ENCODE measurements at regions not wholly inside any gene's neighbourhood (a gene's known extent, or its start where the extent isn't known, plus 50 kb on each side); places are given as distances from the start of the nearest gene placed in this dataset.

DNA sequence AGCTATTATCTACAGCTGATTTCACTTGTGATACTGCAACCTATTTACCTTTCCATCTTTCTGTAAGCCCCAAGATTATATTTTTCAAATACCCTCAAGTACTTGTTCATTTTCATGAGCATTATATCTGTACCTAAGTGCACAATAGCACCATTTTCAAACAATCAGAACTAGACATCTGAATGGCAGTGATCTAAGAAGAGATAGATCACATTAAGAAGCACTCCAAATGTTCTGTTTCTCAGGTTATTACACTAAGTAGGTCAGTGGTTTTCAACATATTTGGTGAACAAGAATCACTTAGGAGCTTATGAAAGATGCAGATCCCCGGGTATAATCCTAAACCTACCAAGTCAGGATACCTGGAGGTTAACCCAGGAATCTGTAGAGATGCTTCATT is 872.7 kb downstream of the DCDC2C start:
- DNase-seq (ENCODE audit: low spot score): no peak

DNA sequence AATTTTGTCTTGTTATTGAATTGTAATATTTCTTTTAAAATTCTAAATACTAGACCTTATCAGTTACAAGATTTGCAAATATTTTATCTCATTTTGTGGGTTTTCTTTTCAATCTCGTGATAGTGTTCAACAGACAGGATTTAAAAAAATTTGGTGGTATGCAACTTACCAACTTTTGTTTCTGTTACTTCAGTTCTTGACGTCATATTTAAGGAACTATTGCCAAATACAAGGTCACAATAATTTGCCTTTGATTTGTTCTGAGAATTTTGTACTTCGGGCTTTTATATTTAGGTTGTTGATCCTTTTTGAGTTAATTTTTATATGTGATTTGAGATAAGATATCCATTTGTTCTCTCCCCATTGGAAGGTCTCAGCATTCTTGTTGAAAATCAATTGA is 876.6 kb downstream of the DCDC2C start:
- no peak for DNase-seq (ENCODE audit: low spot score)

DNA sequence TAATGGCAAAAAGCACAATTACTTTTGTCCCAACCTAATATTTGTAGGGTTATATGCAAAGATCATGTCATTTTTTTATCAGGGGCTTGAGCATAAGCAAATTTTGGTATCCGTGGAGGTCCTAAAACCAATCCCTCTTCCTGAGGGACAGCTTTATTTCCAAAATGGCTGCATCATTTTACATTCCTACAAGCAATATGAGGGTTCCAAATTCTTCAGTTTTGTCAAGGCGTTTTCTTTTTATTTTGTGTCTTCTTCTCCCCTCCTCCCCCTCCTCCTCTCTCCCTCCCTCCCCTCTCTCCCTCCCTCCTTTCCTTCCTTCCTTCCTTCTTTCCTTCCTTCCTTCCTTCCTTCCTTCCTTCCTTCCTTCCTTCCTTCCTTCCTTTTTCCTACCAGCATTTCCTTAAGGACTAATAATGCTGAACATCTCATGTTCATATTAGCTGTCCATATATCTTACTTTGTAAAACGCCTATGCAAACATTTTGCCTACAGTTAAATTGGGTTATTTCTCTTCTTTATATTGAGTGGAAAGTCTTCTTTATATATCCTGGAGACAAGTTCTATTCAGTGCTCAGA is 881.8 kb downstream of the DCDC2C start:
- DNase-seq (ENCODE audit: low spot score): no peak

DNA sequence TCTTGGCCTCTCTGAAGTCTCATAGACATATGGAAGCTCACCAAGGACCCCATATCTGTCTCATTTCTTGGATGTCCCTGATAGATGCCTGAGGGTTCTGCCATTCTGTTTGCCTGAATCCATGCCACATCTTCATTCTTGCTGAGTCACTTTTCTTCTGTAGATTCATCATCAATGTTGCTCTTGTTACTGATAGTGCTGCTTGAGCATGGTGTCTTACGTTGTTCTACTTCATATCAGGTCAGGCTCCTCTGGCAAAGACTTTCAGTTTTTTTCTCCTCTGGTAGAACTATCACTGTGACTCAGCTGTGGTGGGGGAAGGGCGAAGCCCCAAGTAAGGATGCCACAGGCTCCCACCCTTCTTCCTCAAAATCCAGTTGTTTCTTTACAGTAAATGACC is 885.2 kb downstream of the DCDC2C start:
- DNase-seq (ENCODE audit: low spot score): no peak

DNA sequence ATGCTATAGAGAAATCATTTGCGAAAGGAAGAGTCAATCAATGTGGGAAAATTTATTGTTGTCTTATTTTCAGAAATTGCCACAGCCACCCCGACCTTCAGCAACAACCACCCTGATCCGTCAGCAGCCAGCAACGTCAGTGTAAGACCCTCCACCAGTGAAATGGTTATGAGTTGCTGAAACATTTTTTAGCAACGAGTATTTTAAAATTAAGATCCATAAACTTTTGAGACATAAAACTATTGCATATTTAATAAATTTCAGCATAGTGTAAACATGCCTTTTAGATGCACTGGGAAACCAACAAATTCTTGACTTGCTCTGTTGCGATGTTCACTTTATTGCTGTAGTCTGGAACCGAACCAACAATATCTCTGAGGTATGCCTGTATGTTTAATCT is 887.9 kb downstream of the DCDC2C start:
- DNase-seq (ENCODE audit: low spot score): no peak

DNA sequence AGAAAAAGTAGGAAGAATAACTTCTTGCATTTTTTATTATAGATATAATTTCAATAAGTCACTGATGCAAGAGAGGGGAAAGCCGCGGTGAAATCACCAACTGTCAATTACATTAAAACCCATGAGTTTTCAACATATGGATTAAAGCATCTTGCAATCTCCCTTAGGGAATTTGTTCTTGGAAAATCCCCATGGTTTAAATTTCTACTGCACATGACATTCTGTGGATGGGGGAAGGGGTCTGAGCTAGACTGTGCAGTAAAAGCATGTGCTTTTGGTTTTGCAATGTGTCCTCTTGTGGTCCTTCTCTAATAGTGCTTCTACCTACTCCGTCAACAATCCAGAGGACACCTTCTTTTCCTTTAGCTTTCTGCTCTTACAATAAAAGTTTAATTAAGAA is 894.0 kb downstream of the DCDC2C start:
- no peak for DNase-seq (ENCODE audit: low spot score)

DNA sequence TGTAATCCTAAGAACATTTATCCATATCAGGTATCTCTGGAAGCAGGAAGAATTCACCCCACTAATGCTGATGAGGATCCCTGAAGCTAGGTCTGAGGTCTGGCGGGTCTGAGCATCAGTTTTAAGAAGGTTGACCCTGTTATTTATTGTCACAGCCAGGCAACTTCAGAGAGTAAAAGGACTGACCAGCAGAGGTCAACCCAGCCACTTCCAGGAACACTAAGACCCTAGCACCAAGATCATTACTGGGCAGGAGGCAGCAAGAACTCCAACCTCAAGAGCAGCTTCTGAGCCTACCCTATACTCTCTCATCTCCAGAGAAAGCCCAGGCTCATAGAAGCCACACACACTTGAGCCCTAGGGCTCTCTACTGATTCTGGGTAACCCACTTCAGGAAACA is 901.4 kb downstream of the DCDC2C start:
- no peak for DNase-seq (ENCODE audit: low spot score)

DNA sequence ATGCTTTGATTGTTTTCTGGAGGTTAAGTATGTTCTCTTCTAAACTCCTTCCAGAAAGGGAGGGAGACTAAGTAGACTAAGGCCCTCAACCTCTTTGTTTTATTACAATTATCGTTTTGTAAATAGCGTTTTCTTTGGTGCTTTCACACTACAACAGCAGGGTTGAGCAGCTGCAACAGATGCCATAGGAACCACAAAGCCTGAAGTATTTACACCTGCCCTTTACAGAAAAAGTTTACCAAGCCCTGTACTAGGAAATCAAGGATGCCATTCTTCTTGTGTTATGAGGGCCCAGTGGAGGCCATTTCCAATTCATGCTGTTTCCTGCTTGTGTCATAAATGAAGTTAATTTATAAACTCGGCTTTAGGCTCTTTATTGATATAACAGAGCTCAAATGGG is 914.8 kb downstream of the DCDC2C start:
- no peak for DNase-seq (ENCODE audit: low spot score)

DNA sequence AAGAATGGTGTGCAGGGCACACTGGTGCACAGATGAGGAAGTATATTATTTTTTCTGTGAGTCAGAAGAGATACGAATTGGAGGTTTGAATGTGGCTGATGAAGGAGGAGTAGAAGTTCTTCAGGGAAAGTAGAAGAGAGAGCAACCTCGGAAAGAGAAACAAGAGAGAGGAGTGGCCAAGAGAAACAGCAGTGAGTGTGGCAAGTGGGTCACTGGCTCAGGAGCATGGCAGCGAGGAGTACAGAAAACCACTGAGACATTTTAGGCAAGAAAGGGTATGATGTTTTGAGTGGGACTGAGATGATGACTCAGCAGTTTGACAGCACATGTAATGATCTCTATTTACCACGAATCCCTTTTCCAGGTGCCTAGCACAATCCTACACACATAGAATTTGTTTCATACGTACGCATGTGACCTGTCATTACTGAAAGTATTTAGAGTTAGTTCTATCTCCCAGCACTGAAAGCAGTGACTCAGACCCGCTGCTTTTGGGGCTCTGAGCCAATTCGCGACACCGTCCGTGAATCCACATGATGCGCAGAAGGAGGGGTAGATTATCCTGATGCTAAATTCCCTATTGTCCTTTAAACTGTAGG is 915.4 kb downstream of the DCDC2C start:
- DNase-seq (ENCODE audit: low spot score): no peak

DNA sequence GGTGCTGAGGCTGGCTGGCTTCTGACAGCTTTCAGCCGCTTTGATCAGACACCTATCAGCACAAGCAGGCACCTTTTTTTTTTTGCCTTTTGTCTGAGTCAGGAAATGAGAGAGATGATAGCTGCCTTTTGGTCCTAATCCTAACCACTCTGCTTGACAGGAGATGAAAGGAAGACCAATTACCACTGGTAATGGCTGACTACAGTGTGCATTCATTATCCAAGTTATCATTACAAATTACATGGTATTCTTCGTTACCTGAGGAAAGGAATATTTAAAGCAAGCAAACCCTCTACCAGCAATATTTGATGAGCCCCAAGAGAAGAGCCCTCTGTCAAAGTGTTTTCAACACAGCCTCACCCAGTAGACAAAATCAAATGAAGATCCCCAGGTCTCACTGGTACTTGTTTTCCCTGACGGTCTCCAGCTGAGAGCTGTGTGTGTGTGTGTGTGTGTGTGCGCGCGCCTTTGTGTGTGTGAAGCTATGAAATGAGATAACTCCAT is 925.7 kb downstream of the DCDC2C start:
- DNase-seq (ENCODE audit: low spot score): no peak

DNA sequence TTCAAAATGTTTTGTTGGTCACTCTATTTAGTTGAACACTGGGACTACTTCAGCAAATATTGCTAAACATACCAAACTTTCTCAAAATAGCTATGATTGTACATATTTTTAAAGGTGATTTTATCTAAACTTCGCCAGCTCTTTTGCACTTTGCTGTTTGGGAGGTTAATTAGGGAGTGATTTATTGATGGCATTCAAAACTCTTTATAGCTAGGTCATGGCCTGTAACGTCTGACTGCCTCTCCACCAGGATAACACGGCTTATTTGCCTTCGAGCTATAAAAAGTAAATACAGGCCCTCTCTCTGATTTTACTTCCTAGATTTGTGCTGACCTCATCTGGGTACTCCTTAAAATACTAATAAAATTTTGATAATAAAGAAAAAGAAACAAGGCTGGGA is 931.9 kb downstream of the DCDC2C start:
- DNase-seq (ENCODE audit: low spot score): no peak

DNA sequence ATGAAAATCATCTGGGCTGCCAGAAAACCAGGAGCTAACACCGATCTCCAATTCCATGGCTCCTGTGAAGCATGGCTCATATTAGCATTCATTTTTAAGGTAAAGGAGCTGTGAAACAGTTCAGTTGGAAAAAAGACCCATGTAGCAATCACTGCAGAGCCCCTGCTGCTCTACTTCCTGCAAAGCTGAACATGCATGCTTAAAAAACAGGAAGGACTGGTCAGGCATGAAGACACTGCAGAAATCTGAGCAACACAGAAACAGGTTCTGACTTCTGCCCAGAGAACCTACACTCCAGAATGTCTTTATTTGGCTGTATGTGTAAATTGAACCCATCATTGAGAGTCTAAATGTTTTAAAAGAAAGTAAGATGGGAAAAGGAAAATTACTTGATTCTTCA is 950.6 kb downstream of the DCDC2C start:
- no peak for DNase-seq (ENCODE audit: low spot score)

DNA sequence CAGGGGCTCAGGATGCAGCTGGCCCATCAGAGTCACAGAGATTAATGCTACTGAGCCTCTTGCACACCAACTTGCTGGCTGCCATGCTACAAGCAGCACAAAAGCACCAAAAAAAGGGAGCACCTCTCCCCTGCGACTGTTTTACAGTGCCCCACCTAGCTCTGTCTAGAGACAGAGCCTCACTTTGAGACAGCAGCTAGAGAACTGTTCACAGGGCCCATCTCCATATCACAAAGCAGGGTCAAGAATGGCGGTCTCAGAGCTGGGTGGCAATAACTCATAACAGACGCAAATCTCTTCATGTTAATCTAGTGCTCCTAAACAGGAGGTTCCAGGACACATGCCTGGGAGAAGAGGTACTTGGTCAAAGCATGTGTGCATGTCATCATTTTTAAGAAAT is 953.0 kb downstream of the DCDC2C start:
- no peak for DNase-seq (ENCODE audit: low spot score)

DNA sequence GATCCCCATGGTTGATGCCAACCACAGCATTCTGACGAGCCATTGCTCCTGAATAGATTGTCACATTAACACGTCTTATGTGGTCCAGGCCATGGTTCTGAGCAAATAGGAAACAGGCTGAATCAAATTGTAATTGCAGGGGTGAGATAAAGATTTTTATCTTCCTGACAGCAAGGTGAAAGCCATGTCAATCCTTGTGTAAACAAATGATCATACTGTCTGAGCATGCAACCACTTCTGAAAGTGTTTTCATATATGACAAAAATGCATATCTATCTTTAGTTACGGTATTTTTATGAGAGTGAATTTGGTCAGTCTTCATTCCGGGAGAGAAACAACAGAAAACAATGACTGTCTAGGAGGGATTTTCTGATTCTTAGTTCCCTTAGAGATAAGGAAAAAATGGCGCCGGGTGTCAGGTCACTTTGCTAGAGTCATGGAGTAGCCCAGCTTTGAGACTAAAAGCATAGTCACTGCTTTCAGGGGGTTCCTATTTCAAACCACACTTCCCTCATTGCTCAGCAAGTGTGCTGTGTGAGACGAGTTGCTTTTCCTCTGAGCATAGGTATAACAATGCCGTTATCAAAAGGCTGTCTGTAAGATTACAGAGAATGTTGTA is 958.9 kb downstream of the DCDC2C start:
- no peak for DNase-seq (ENCODE audit: low spot score)

DNA sequence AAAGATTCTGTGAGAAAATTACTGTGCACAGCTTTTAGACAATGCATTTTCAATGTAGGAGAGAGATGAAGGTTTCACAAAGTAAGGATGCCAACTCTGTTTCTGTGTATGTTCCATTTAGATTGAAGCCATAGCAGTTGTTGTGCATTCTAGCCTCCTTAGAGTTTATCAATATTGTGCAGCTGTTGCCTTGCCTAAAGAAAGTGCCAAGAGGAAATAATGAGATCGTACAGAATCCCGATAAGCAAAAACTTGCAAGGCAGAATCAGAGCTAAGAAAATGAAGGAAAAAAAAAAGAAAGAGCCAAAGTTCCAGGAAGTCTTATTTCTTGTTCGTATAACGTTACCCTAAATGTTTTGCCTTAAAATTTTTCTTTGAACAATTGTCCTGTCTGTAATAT is 965.0 kb downstream of the DCDC2C start:
- no peak for DNase-seq (ENCODE audit: low spot score)

DNA sequence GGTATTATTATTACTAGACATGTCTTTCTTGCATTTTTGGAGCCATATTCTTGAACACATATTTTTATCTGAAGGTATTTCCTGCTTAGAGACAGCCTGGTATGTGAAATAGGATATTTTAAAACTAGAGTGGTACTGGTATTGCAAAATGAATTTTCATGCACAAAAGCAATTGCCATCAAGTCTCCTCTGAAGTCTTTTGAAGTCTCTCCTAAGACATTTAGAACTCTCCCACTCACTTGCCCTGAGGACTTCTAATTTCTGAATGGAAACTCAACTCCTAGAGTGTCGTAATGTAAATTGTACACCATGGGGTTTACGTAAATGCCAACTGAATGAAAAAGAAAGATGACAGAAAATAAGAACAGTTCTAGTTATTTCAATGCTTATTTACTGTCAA is 967.0 kb downstream of the DCDC2C start:
- no peak for DNase-seq (ENCODE audit: low spot score)

DNA sequence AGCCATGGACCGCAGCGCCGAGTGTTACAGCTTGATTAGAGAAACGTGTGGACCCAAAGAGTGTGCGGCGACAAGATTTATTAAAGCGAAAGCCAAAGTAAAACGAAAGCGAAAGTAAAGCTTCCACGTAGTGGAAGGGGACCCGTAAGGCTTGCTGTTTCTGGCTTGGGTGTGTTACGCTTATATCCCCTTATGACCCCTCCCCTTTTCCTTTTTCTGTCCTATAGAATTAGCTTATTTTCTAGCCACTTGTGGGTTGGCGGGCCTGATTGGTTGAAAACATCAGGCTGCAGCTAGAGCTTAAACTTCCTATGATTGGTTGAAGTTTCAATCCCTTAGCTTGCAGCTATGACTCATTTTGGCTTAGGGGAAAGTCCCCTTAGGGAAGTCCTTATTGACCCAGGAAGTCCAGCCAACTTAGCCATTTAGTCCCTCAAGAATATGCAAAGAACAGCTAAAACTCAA is 969.7 kb downstream of the DCDC2C start:
- no peak for DNase-seq (ENCODE audit: low spot score)

DNA sequence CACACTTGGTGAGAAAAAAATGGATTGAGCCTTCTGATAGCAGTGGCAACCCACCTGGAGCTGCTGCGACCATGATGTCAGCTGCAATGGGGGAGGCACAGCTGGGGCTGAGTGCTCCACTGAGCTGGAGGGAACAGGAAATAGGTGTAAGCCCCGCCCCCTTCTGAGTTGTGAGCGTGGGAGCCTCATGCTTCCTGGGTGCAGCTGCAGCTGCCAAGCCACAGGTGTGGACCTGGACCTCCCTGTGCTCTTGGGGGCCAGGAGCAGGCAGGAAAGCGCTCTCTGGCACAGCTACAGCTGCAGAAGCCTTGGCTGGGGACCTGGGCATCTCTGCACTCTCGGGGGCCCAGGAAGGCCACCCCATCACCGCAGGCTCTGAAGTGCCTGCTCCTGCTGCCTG is 970.6 kb downstream of the DCDC2C start:
- no peak for DNase-seq (ENCODE audit: low spot score)

DNA sequence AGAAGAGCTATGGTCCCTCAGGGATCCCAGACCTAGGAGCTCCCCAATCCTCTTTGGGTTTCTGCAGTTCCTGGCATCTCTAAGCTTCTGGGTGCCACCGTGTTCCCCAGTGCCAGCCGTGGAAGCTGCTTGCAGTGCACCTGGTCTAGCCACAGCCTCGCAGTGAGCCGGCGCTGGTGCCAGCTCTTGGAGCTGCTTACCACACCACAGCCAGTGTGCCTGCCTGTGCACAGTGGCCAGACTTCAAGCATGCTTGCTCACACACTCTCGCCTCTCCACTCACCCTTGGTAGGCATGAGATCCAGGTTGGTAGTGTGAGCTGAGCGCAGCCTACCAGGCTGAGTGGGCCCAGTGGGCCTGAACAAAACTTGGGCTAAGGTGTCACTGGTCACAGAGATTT is 971.9 kb downstream of the DCDC2C start:
- no peak for DNase-seq (ENCODE audit: low spot score)

DNA sequence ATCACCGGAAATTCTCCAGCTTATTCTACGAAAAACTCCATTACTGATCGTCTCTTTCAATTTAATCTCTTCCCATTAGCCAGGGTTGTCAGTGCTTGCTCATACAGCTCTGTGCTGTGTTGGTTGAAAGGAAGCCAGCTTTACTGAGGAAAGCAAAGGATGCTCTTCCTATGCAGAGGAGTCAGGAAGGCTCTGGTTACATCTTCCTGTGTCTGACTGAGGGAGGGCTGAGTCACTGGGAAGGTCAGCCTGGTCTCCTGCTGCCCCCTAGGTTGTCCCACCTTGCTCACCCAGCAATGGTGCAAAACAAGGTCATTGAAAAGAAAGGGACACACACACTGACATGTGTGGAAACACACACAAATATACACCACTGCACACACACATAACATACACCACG is 975.6 kb downstream of the DCDC2C start:
- DNase-seq (ENCODE audit: low spot score): no peak

DNA sequence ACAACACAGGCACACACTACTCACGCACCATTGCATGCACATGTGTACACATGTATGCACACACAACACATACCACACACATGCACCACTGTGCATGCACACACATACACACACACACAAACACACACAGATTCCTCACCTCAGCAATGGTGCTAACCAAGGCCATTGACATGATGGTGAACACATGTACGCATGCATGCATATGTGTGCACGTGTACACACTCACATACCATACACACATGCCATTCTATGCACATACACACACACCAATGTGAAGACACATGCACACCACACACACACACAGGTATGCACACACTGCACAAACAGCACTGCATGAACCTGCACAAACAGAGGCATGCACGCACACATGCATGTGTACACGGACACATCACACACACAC is 976.0 kb downstream of the DCDC2C start:
- DNase-seq (ENCODE audit: low spot score): no peak

DNA sequence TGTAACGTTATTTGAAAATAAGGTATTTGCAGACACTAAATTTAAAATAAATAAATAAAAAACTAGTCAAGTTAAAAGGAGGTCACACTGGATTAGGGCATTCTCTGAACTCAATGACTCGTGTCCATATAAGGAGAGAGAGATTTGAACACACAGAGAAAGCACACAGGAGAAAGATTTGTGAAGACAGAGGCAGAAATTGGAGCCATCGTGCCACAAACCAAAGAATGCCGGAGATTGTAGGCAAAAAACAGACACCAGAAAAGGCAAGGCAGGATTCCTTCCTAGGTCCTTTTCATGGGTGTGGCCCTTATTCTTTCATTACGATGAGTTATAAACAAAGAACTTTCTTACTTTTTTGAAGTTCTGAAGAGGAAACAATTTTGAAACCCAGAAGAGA is 981.5 kb downstream of the DCDC2C start:
- no peak for DNase-seq (ENCODE audit: low spot score)

DNA sequence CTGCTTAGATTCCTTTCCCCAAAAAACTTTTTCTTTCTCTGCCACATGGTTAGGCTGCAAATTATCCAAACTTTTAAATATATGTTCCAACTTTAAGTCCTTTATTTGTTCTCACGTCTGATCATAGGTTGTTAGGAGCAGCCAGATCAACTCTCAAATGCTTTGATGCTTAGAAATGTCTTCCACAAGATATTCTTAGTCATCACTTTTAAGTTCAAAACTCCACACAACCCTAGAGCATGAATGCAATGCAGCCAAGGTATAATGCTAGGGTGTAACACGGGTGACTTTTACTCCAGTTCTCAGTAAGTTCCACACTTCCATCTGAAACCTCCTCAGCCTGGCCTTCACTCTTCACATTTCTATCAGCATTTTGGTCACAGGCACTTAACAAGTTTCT is 987.5 kb downstream of the DCDC2C start:
- DNase-seq (ENCODE audit: low spot score): no peak

DNA sequence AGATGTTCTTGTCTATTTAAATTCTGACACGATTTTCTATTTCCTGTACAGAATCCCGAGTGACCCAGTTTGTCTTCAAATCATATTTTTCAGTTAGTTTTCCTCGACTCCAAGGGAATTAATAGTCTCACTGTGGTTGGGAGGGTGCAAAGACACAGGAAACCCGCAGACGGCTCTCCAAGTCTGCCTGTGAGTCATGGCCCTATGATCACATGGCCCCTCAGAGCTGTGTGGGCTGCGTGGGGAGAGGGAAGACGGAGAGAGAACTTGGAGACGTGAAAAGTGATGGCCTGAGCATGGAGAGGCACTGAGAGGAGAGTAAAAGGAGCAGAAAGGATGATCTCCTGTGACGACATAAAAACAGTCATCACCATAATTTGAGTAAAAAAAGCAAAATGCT is 989.9 kb downstream of the DCDC2C start:
- no peak for DNase-seq (ENCODE audit: low spot score)
